ENCODE measurements at regions not wholly inside any gene's neighbourhood (a gene's known extent, or its start where the extent isn't known, plus 50 kb on each side); places are given as distances from the start of the nearest gene placed in this dataset.

DNA sequence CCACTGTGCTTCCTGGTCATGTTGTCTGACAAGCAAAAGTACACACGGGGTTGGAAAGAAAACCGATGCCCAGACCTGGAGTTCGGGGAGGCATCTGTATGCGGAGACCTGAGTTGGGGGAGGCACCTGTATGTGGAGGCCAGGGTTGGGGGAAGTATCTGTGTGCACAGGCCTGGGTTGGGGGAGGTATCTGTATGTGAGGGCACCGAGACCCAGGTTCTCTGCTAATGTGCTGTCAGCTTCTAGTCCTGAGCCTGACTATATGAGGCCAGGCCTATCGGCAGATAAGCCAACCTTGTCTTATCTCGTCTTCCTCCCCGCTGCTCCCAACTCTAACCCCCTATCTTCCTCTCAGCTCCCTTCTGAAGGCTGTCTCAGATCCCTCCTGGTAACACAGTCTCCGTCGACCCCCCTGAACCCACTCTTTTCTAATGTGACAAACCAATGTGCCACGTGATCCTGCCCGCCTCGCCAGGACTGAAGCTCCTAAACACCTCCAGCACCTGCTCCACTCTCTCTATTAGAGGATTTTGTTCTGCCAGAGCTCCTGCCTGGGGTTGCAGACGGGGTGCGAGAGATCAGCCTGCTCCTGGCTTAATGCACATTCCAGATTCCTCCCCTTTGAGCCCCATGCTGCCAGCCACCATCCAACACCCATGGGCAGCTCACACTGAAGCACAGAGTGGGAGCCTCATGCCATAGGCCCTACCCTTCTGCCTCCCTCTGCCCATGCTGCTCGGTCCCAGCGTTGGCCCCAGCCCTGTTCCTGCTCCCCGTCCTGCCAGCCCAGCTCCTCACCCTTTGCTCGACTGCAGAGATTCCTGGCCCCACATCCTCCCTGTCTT is 188.4 kb downstream of the SH3BP4 start:
- no peak overlapping the region for H3K4me3 ChIP-seq (ENCODE audit: low read depth, low read length)
- no peak for TF ChIP-seq CTCF (conservative IDR thresholded peaks at IDR 0.05; ENCODE audit: low read depth, low read length)

DNA sequence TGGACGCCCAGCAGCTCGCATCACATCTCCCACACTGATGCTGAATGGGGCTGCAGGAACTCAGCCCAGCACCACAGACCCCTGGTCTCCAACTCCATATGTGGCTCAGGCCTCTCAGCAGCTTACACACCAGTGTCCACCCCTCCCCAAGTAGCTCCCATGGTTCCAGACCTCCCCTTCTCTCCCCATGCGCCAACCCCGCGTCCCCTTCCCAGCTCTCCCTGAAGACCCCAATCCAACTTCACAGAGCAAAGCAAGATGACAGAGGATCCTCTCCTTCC is 188.9 kb downstream of the SH3BP4 start:
- DNase-seq (ENCODE audit: low read depth) = no peak
- no peak for TF ChIP-seq CTCF (conservative IDR thresholded peaks at IDR 0.05; ENCODE audit: low read depth, low read length)
- no peak overlapping the region for H3K4me3 ChIP-seq (ENCODE audit: low read depth, low read length)

More for the DNA sequence above, 188.4 kb downstream of the SH3BP4 start:
- DNase-seq (ENCODE audit: low read depth) = no peak

- H3K4me3 ChIP-seq (ENCODE audit: low read depth, low read length) = no peak overlapping the region
- TF ChIP-seq CTCF (conservative IDR thresholded peaks at IDR 0.05; ENCODE audit: low read depth, low read length) = no peak
- DNase-seq (ENCODE audit: low read depth) = no peak
Measured at GRCh38 chr2:235141411-235142128, 189.8 kb downstream of the SH3BP4 start.

- DNase-seq (ENCODE audit: low read depth) = peak; percentile 37
- TF ChIP-seq CTCF (conservative IDR thresholded peaks at IDR 0.05; ENCODE audit: low read depth, low read length) = no peak
Measured at GRCh38 chr2:235142601-235143000, 190.8 kb downstream of the SH3BP4 start.

GRCh38 chr2:235143789-235144188 is 192.0 kb downstream of the SH3BP4 start:
- no peak for DNase-seq (ENCODE audit: low read depth)
- no peak overlapping the region for H3K4me3 ChIP-seq (ENCODE audit: low read depth, low read length)
- TF ChIP-seq CTCF (conservative IDR thresholded peaks at IDR 0.05; ENCODE audit: low read depth, low read length) = no peak

More at GRCh38 chr2:235142601-235143000, 190.8 kb downstream of the SH3BP4 start:
- H3K4me3 ChIP-seq (ENCODE audit: low read depth, low read length) = no peak overlapping the region

DNA sequence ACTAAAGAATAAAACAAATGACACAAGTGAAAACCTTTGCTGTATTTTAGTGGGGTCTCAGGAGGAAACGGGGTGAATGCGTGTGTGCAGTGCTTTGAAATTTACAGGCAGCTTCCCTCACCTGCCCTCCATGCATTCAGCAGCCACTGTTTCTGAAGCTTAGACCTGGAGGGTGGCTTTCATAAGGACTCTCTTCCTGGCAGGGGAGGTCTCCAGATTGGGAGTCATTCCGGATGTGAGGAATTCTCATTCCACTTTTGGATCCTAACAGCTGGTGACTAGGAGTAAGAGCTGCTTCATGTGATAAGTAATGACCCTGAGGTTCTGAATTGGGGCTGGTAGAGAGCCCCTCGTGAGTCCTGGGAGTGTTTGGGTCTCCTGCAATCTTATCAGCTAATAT is 192.5 kb downstream of the SH3BP4 start:
- H3K4me3 ChIP-seq (ENCODE audit: low read depth, low read length) = no peak overlapping the region
- TF ChIP-seq CTCF (conservative IDR thresholded peaks at IDR 0.05; ENCODE audit: low read depth, low read length) = no peak
- no peak for DNase-seq (ENCODE audit: low read depth)
